ENCODE measurements at regions not wholly inside any gene's neighbourhood (a gene's known extent, or its start where the extent isn't known, plus 50 kb on each side); places are given as distances from the start of the nearest gene placed in this dataset.
"Not testable (repeated sequence)": the region's sequence is repeated elsewhere in the genome, so short reads cannot be mapped to it uniquely, and the experiment has no call there.

DNA sequence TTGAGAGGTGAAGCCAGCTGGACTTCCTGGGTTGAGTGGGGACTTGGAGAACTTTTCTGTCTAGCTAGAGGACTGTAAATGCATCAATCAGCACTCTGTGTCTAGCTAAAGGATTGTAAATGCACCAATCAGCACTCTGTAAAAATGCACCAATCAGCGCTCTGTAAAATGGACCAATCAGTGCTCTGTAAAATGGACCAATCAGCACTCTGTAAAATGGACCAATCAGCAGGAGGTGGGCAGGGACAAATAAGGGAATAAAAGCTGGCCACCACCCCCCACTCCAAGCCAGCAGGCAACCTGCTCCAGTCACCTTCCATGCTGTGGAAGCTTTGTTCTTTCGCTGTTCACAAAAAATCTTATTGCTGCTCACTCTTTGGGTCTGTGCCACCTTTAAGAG, 390.4 kb downstream of the RPS24 start:
- TF ChIP-seq CTCF (IDR thresholded peaks at IDR 0.05; ENCODE audit: low read length); EZH2 (IDR thresholded peaks at IDR 0.05; ENCODE audit: borderline replicate concordance, low read length): not testable (repeated sequence)
